H9 (cell line): ENCODE measurements at regions not wholly inside any gene's neighbourhood (a gene's known extent, or its start where the extent isn't known, plus 50 kb on each side); places are given as distances from the start of the nearest gene placed in this dataset.

Experiments used
- DNase-seq: peaks from one replicate; pipeline ENCODE4 v3.0.0-alpha.2; 2017
- H2AFZ ChIP-seq: one replicate; pipeline ENCODE4 v1.6.1; 2013; ENCODE audit warnings: mild to moderate bottlenecking, low read length, control low read depth, moderate library complexity
- H2AK5ac ChIP-seq: 2 replicates; pipeline ENCODE4 v1.6.1; 2013; ENCODE audit warnings: low read length, control low read depth, mixed read lengths; ENCODE audit not compliant: insufficient read length
- H2BK120ac ChIP-seq: one replicate; pipeline ENCODE4 v1.6.1; 2013; ENCODE audit warnings: low read depth, mild to moderate bottlenecking, low read length, control low read depth, inconsistent platforms; ENCODE audit not compliant: poor library complexity, severe bottlenecking
- H2BK12ac ChIP-seq: 2 replicates; pipeline ENCODE4 v1.6.1; 2013; ENCODE audit warnings: low read length, control low read depth, mixed read lengths, low read depth; ENCODE audit not compliant: insufficient read length
- H2BK15ac ChIP-seq: 2 replicates; pipeline ENCODE4 v1.6.1; 2013; ENCODE audit warnings: low read depth, low read length, control low read depth
- H2BK20ac ChIP-seq: one replicate; pipeline ENCODE4 v1.6.1; 2013; ENCODE audit warnings: low read depth, mild to moderate bottlenecking, low read length, control low read depth, inconsistent platforms; ENCODE audit not compliant: poor library complexity, severe bottlenecking
- H2BK5ac ChIP-seq: 2 replicates; pipeline ENCODE4 v1.6.1; 2013; ENCODE audit warnings: low read length, control low read depth, mixed read lengths; ENCODE audit not compliant: insufficient read length
- H3K14ac ChIP-seq: 2 replicates; pipeline ENCODE4 v1.6.1; 2013; ENCODE audit warnings: low read length, control low read depth; ENCODE audit not compliant: insufficient read depth
- H3K18ac ChIP-seq: 2 replicates; pipeline ENCODE4 v1.6.1; 2013; ENCODE audit warnings: low read depth, mild to moderate bottlenecking, mixed read lengths, low read length, control low read depth; ENCODE audit not compliant: insufficient read length
- H3K23ac ChIP-seq: 2 replicates; pipeline ENCODE4 v1.6.1; 2013; ENCODE audit warnings: low read length, control low read depth, mixed read lengths, low read depth; ENCODE audit not compliant: insufficient read length
- H3K23me2 ChIP-seq: 2 replicates; pipeline ENCODE4 v1.6.1; 2013; ENCODE audit warnings: low read depth, mild to moderate bottlenecking, mixed read lengths, low read length, control low read depth; ENCODE audit not compliant: insufficient read length, poor library complexity, severe bottlenecking
- H3K27ac ChIP-seq: 2 replicates; pipeline ENCODE4 v1.5.1; 2013; ENCODE audit warnings: low read length, control low read depth, mixed read lengths, low read depth; ENCODE audit not compliant: insufficient read length
- H3K27me3 ChIP-seq: 2 replicates; pipeline ENCODE4 v1.6.1; 2013; ENCODE audit warnings: low read length, control low read depth, inconsistent platforms; ENCODE audit not compliant: insufficient read depth
- H3K4ac ChIP-seq: 2 replicates; pipeline ENCODE4 v1.6.1; 2013; ENCODE audit warnings: low read depth, mild to moderate bottlenecking, control low read depth, inconsistent platforms, low read length, moderate library complexity
- H3K4me1 ChIP-seq: 2 replicates; pipeline ENCODE4 v1.6.1; 2013; ENCODE audit warnings: low read length, control low read depth, inconsistent platforms; ENCODE audit not compliant: insufficient read depth
- H3K4me2 ChIP-seq: 2 replicates; pipeline ENCODE4 v1.6.1; 2013; ENCODE audit warnings: low read length, control low read depth, mixed read lengths; ENCODE audit not compliant: insufficient read length, insufficient read depth
- H3K56ac ChIP-seq: 2 replicates; pipeline ENCODE4 v1.6.1; 2013; ENCODE audit warnings: low read depth, mild to moderate bottlenecking, mixed read lengths, low read length, control low read depth; ENCODE audit not compliant: insufficient read length
- H3K79me1 ChIP-seq: 2 replicates; pipeline ENCODE4 v1.6.1; 2013; ENCODE audit warnings: low read depth, mild to moderate bottlenecking, moderate library complexity, low read length, control low read depth, inconsistent platforms; ENCODE audit not compliant: insufficient read depth, poor library complexity, severe bottlenecking
- H3K79me2 ChIP-seq: 2 replicates; pipeline ENCODE4 v1.6.1; 2013; ENCODE audit warnings: low read length, control low read depth, inconsistent platforms; ENCODE audit not compliant: insufficient read depth
- H3K9ac ChIP-seq: 2 replicates; pipeline ENCODE4 v1.6.1; 2013; ENCODE audit warnings: low read length, control low read depth, mixed read lengths; ENCODE audit not compliant: insufficient read length; ENCODE audit errors: extremely low read depth
- H3K9me3 ChIP-seq: one replicate; pipeline ENCODE4 v1.6.1; 2013; ENCODE audit warnings: low read depth, low read length, inconsistent platforms; ENCODE audit not compliant: control insufficient read depth
- H3T11ph ChIP-seq: one replicate; pipeline ENCODE4 v1.6.1; 2013; ENCODE audit warnings: mild to moderate bottlenecking, low read length, control low read depth, inconsistent platforms
- H4K20me1 ChIP-seq: one replicate; pipeline ENCODE4 v1.6.1; 2013; ENCODE audit not compliant: control insufficient read depth, insufficient read length, insufficient read depth
- H4K5ac ChIP-seq: 2 replicates; pipeline ENCODE4 v1.6.1; 2013; ENCODE audit warnings: low read depth, mild to moderate bottlenecking, mixed read lengths, low read length, control low read depth; ENCODE audit not compliant: insufficient read length
- H4K8ac ChIP-seq: replicated peaks from 2 replicates; pipeline ENCODE4 v1.6.1; 2013; ENCODE audit warnings: low read length, control low read depth, mixed read lengths, low read depth; ENCODE audit not compliant: insufficient read length
- H4K91ac ChIP-seq: 2 replicates; pipeline ENCODE4 v1.6.1; 2013; ENCODE audit warnings: low read depth, mild to moderate bottlenecking, moderate library complexity, mixed read lengths, low read length, control low read depth; ENCODE audit not compliant: insufficient read length
- H3K27ac Mint-ChIP-seq, 3 experiments: 2 replicates in 2 of 3; 3 replicates in 1 of 3; pipeline ENCODE4 v1.8.0; 2020 to 2021; ENCODE audit warnings: mixed read lengths in 3 of 3, mild to moderate bottlenecking in 1 of 3, moderate library complexity in 1 of 3
- H3K27me3 Mint-ChIP-seq: 2 replicates; pipeline ENCODE4 v1.8.0; 2021; ENCODE audit warnings: low read depth, mild to moderate bottlenecking, moderate library complexity, mixed read lengths
- H3K36me3 Mint-ChIP-seq, 3 experiments: 2 replicates in 2 of 3; 3 replicates in 1 of 3; pipeline ENCODE4 v1.8.0; 2020 to 2021; ENCODE audit warnings: low read depth in 3 of 3, mixed read lengths in 3 of 3; ENCODE audit not compliant: insufficient read depth in 1 of 3
- H3K4me1 Mint-ChIP-seq, 2 experiments: 2 replicates each; pipeline ENCODE4 v1.8.0; 2020; ENCODE audit warnings: mixed read lengths in 2 of 2
- H3K4me3 Mint-ChIP-seq, 2 experiments: 2 replicates in 1 of 2; 3 replicates in 1 of 2; pipeline ENCODE4 v1.8.0; 2020 to 2021; ENCODE audit warnings: mild to moderate bottlenecking in 2 of 2, mixed read lengths in 2 of 2, moderate library complexity in 1 of 2
- H3K9me3 Mint-ChIP-seq, 2 experiments: 2 replicates in 1 of 2; 3 replicates in 1 of 2; pipeline ENCODE4 v1.8.0; 2020; ENCODE audit warnings: mild to moderate bottlenecking in 2 of 2, mixed read lengths in 2 of 2, moderate library complexity in 1 of 2
- WGBS: extraction: QIAGEN DNeasy Blood & Tissue Kit; methylation state at CpG from one replicate; pipeline ENCODE4 v1.1.7; 2013; ENCODE audit warnings: missing lambda C conversion rate, low lambda C conversion rate, mixed read lengths; ENCODE audit not compliant: insufficient read length; ENCODE audit errors: extremely low coverage; 5-methylcytosine and 5-hydroxymethylcytosine counted together
- TF ChIP-seq, protein P1 (sequence below): fragments of 200-600 bp; sonication (generic); conservative IDR thresholded peaks from 3 replicates; pipeline ENCODE4 v1.8.0; 2021; ENCODE audit warnings: antibody characterized with exemption, mild to moderate bottlenecking

DNA sequence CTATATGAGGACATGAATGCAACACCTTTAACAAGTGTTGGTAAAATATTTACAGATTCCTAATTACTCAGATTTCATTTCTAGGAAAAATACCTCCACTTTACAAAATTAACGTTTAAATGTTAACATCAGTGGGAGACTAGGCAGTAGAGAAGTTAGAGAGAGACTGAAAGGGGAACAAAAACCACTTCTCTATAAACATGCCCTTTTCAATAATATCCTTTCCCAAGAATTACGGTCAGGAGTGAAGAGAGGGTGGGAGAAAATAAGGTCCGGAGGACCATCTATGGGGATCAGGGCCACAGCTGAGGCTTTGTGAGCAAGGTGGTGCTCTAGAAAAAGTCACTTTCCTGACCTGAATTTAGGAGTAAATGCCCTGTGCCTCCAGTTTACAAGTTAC, 65.3 kb upstream of the WIPF1 start:
- no peak overlapping the region for H3K27ac Mint-ChIP-seq
- H3K9ac ChIP-seq: no peak overlapping the region
- no peak overlapping the region for H2AK5ac ChIP-seq
- peaks cover 3% of the 10 kb centered on the region; the same call in 1 of the 2 replicates for H3K27me3 Mint-ChIP-seq
- H3K27ac ChIP-seq: no peak overlapping the region
- H4K20me1 ChIP-seq: no peaks in the 10 kb centered on the region
- DNase-seq: no peak
- no peak overlapping the region for H2BK15ac ChIP-seq
- H3K9me3 ChIP-seq: no peaks in the 10 kb centered on the region
- peaks cover 3% of the 10 kb centered on the region; the same call in 1 of the 2 replicates for H3K4me1 ChIP-seq
- no peaks in the 10 kb centered on the region for H3K27me3 ChIP-seq
- no peak overlapping the region for H2BK20ac ChIP-seq
- H3K4me3 Mint-ChIP-seq: no peak overlapping the region
- H3K79me2 ChIP-seq: no peaks in the 10 kb centered on the region
- H3K36me3 Mint-ChIP-seq: no peaks in the 10 kb centered on the region
- H2BK120ac ChIP-seq: no peak overlapping the region
- no peaks in the 10 kb centered on the region for H3K23me2 ChIP-seq
- no peak overlapping the region for H3K14ac ChIP-seq
- H2BK5ac ChIP-seq: no peak overlapping the region
- peaks cover 19 to 21% of the 10 kb centered on the region in 2 experiments for H3K4me1 Mint-ChIP-seq
- WGBS: no CpG with 5 or more reads among the region's 3 CpGs
- no peaks in the 10 kb centered on the region for H3K79me1 ChIP-seq
- no peak overlapping the region for H4K8ac ChIP-seq
- no peak overlapping the region for H3K18ac ChIP-seq
- no peak overlapping the region for H3K56ac ChIP-seq
- no peak overlapping the region for H2BK12ac ChIP-seq
- no peak overlapping the region for H3K23ac ChIP-seq
- H3T11ph ChIP-seq: no peak overlapping the region
- no peak overlapping the region for H4K5ac ChIP-seq
- H3K9me3 Mint-ChIP-seq: no peaks in the 10 kb centered on the region
- TF ChIP-seq, protein P1, sequence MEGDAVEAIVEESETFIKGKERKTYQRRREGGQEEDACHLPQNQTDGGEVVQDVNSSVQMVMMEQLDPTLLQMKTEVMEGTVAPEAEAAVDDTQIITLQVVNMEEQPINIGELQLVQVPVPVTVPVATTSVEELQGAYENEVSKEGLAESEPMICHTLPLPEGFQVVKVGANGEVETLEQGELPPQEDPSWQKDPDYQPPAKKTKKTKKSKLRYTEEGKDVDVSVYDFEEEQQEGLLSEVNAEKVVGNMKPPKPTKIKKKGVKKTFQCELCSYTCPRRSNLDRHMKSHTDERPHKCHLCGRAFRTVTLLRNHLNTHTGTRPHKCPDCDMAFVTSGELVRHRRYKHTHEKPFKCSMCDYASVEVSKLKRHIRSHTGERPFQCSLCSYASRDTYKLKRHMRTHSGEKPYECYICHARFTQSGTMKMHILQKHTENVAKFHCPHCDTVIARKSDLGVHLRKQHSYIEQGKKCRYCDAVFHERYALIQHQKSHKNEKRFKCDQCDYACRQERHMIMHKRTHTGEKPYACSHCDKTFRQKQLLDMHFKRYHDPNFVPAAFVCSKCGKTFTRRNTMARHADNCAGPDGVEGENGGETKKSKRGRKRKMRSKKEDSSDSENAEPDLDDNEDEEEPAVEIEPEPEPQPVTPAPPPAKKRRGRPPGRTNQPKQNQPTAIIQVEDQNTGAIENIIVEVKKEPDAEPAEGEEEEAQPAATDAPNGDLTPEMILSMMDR: no peak
- no peak overlapping the region for H3K4ac ChIP-seq
- H4K91ac ChIP-seq: no peak overlapping the region
- H2AFZ ChIP-seq: no peak overlapping the region
- no peak overlapping the region for H3K4me2 ChIP-seq
